ENCODE measurements at regions not wholly inside any gene's neighbourhood (a gene's known extent, or its start where the extent isn't known, plus 50 kb on each side); places are given as distances from the start of the nearest gene placed in this dataset.

DNA sequence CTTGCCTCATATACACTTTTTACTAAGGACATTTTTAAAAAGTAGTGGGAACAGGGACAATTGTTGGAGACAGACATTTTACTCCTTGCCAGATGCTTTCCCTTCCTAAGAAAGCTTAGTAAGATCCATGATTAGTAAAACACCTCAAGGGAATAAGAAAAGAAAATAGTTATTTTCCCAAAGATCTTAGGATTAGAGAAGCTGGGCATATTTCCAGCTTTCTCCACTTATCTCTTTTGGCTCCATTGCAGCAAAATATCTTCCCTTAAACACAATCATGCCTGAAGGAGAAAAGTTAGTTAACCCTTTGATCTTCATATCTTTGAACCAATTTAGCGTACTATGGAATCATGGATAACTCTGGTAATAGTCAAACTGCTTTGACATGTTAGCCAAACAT lies 257.9 kb downstream of the PCDH18 start:
- no peak overlapping the region for H3K4me3 ChIP-seq
- POLR2A ChIA-PET = no interaction called here
- TF ChIP-seq BMI1 (IDR thresholded peaks at IDR 0.05; ENCODE audit: borderline replicate concordance) (no peak), RELA (IDR thresholded peaks at IDR 0.05; ENCODE audit: borderline replicate concordance, partially characterized antibody) (no peak), CHD4 (IDR thresholded peaks at IDR 0.05) (no peak), ZNF274 (IDR thresholded peaks at IDR 0.05; ENCODE audit: insufficient read depth, insufficient read length) (no peak), CEBPZ (IDR thresholded peaks at IDR 0.05; ENCODE audit: low read depth, low read length) (no peak), TCF7 (IDR thresholded peaks at IDR 0.05; ENCODE audit: borderline replicate concordance) (no peak), IKZF1 (conservative IDR thresholded peaks at IDR 0.05) (no peak), NRF1 (conservative IDR thresholded peaks at IDR 0.05; ENCODE audit: low read depth, low read length) (no peak), NBN (IDR thresholded peaks at IDR 0.05) (no peak), HCFC1 (IDR thresholded peaks at IDR 0.05; ENCODE audit: low read length) (no peak), SRF (IDR thresholded peaks at IDR 0.05; ENCODE audit: low read depth in 2 of 2, low read length in 2 of 2) (no peak), EGR1 (IDR thresholded peaks at IDR 0.05; ENCODE audit: borderline replicate concordance in 1 of 2, low read depth in 2 of 2, low read length in 2 of 2) (no peak), POU2F2 (IDR thresholded peaks at IDR 0.05; ENCODE audit: borderline replicate concordance, low read depth, low read length) (no peak), JUND (IDR thresholded peaks at IDR 0.05; ENCODE audit: low read depth, low read length) (no peak), MXI1 (IDR thresholded peaks at IDR 0.05; ENCODE audit: low read depth, low read length) (no peak)
- TF ChIP-seq, protein P1, sequence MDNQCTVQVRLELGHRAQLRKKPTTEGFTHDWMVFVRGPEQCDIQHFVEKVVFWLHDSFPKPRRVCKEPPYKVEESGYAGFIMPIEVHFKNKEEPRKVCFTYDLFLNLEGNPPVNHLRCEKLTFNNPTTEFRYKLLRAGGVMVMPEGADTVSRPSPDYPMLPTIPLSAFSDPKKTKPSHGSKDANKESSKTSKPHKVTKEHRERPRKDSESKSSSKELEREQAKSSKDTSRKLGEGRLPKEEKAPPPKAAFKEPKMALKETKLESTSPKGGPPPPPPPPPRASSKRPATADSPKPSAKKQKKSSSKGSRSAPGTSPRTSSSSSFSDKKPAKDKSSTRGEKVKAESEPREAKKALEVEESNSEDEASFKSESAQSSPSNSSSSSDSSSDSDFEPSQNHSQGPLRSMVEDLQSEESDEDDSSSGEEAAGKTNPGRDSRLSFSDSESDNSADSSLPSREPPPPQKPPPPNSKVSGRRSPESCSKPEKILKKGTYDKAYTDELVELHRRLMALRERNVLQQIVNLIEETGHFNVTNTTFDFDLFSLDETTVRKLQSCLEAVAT (IDR thresholded peaks at IDR 0.05) = no peak
- intact Hi-C loops (cut with micrococcal nuclease; ENCODE audit: unreplicated experiment) = no loop called here
- CTCF ChIA-PET = no interaction called here
- no peak for DNase-seq (ENCODE audit: low read depth, low spot score)
- BruUV-seq (replicated peaks) = no TSS peak
- no peaks in the 10 kb centered on the region for H3K4me1 ChIP-seq (ENCODE audit: control insufficient read depth, insufficient read depth, low read length)
- no peak overlapping the region for H3K4me2 ChIP-seq (ENCODE audit: control insufficient read depth, insufficient read depth)
- in situ Hi-C loops (cut with MboI) = no loop called here
- no peak overlapping the region for H3K9ac ChIP-seq (ENCODE audit: control insufficient read depth, insufficient read depth, low read length)
- H3K36me3 ChIP-seq (ENCODE audit: control insufficient read depth in 2 of 2, insufficient read depth in 2 of 2, low read length in 1 of 2) = no peaks in the 10 kb centered on the region
- RAD21 ChIA-PET (ENCODE audit: unreplicated experiment) = no interaction called here
- H3K79me2 ChIP-seq (ENCODE audit: control insufficient read depth, insufficient read depth, low read length) = no peaks in the 10 kb centered on the region
- SMC1A ChIA-PET (ENCODE audit: uncharacterized antibody, unreplicated experiment) = no interaction called here
- no peak for ATAC-seq
- H4K20me1 ChIP-seq (ENCODE audit: control insufficient read depth, insufficient read depth) = no peaks in the 10 kb centered on the region
- H3K9me3 ChIP-seq (replicated peaks; ENCODE audit: control insufficient read depth, insufficient read depth, low read length) = no peaks in the 10 kb centered on the region
- H2AFZ ChIP-seq (ENCODE audit: control insufficient read depth, low read depth, low read length) = no peak overlapping the region
- no peak for FAIRE-seq
- no peak overlapping the region for H3K27ac ChIP-seq (ENCODE audit: control insufficient read depth, insufficient read depth)
- H3K27me3 ChIP-seq (replicated peaks in 1 of 2; ENCODE audit: control insufficient read depth in 2 of 2, insufficient read depth in 2 of 2, low read length in 1 of 2) = no peaks in the 10 kb centered on the region
- 54% methylated on average over 1 of the region's 1 CpG for whole genome bisulfite sequencing (ENCODE audit: insufficient coverage, insufficient replicate concordance, low lambda C conversion rate, missing lambda C conversion rate)
